ENCODE measurements at regions not wholly inside any gene's neighbourhood (a gene's known extent, or its start where the extent isn't known, plus 50 kb on each side); places are given as distances from the start of the nearest gene placed in this dataset.

GRCh38 chr5:121009058-121009457, 545.0 kb downstream of the PRR16 start:
- Histone ChIP-seq H3K27ac (ENCODE audit: extremely low read depth, low read depth, low read length) (no peak overlapping the region), H3K4me3 (ENCODE audit: low read depth, low read length) (no peak overlapping the region), H3K36me3 (ENCODE audit: control insufficient read depth in 2 of 2, insufficient read depth in 1 of 2, low read length in 2 of 2) (no peaks in the 10 kb centered on the region), H3K9me3 (ENCODE audit: control insufficient read depth, insufficient read depth, low read depth, low read length) (no peaks in the 10 kb centered on the region), H3K4me1 (ENCODE audit: control insufficient read depth, insufficient read depth, low read length) (no peaks in the 10 kb centered on the region)
- TF ChIP-seq GLIS1 (tag by site-specific recombination; IDR thresholded peaks at IDR 0.05) (no peak), ZNF354C (tag by site-specific recombination; IDR thresholded peaks at IDR 0.05; ENCODE audit: borderline replicate concordance, low read depth) (no peak), ZBTB44 (tag by site-specific recombination; IDR thresholded peaks at IDR 0.05) (no peak), ZNF174 (tag by site-specific recombination; IDR thresholded peaks at IDR 0.05) (no peak), ZNF184 (tag by site-specific recombination; IDR thresholded peaks at IDR 0.05) (no peak), SALL2 (tag by site-specific recombination; IDR thresholded peaks at IDR 0.05; ENCODE audit: borderline replicate concordance) (no peak), ZBTB1 (tag by site-specific recombination; IDR thresholded peaks at IDR 0.05) (no peak), ZNF654 (tag by site-specific recombination; IDR thresholded peaks at IDR 0.05; ENCODE audit: low read depth) (no peak), ZNF169 (tag by site-specific recombination; IDR thresholded peaks at IDR 0.05) (no peak), ZBTB7A (tag by site-specific recombination; IDR thresholded peaks at IDR 0.05; ENCODE audit: low read depth) (no peak), ZNF132 (tag by site-specific recombination; IDR thresholded peaks at IDR 0.05; ENCODE audit: borderline replicate concordance) (no peak), MYNN (tag by site-specific recombination; IDR thresholded peaks at IDR 0.05; ENCODE audit: borderline replicate concordance) (no peak)
- TF ChIP-seq, protein P1, sequence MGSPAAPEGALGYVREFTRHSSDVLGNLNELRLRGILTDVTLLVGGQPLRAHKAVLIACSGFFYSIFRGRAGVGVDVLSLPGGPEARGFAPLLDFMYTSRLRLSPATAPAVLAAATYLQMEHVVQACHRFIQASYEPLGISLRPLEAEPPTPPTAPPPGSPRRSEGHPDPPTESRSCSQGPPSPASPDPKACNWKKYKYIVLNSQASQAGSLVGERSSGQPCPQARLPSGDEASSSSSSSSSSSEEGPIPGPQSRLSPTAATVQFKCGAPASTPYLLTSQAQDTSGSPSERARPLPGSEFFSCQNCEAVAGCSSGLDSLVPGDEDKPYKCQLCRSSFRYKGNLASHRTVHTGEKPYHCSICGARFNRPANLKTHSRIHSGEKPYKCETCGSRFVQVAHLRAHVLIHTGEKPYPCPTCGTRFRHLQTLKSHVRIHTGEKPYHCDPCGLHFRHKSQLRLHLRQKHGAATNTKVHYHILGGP (tag by site-specific recombination; IDR thresholded peaks at IDR 0.05): no peak
- TF ChIP-seq, protein P2, sequence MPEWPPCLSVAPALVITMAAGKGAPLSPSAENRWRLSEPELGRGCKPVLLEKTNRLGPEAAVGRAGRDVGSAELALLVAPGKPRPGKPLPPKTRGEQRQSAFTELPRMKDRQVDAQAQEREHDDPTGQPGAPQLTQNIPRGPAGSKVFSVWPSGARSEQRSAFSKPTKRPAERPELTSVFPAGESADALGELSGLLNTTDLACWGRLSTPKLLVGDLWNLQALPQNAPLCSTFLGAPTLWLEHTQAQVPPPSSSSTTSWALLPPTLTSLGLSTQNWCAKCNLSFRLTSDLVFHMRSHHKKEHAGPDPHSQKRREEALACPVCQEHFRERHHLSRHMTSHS (tag by site-specific recombination; IDR thresholded peaks at IDR 0.05): no peak
- TF ChIP-seq, protein P3, sequence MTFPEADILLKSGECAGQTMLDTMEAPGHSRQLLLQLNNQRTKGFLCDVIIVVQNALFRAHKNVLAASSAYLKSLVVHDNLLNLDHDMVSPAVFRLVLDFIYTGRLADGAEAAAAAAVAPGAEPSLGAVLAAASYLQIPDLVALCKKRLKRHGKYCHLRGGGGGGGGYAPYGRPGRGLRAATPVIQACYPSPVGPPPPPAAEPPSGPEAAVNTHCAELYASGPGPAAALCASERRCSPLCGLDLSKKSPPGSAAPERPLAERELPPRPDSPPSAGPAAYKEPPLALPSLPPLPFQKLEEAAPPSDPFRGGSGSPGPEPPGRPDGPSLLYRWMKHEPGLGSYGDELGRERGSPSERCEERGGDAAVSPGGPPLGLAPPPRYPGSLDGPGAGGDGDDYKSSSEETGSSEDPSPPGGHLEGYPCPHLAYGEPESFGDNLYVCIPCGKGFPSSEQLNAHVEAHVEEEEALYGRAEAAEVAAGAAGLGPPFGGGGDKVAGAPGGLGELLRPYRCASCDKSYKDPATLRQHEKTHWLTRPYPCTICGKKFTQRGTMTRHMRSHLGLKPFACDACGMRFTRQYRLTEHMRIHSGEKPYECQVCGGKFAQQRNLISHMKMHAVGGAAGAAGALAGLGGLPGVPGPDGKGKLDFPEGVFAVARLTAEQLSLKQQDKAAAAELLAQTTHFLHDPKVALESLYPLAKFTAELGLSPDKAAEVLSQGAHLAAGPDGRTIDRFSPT (tag by site-specific recombination; IDR thresholded peaks at IDR 0.05): no peak
- ChIA-PET POLR2A (no interaction called here), CTCF (no interaction called here)

DNA sequence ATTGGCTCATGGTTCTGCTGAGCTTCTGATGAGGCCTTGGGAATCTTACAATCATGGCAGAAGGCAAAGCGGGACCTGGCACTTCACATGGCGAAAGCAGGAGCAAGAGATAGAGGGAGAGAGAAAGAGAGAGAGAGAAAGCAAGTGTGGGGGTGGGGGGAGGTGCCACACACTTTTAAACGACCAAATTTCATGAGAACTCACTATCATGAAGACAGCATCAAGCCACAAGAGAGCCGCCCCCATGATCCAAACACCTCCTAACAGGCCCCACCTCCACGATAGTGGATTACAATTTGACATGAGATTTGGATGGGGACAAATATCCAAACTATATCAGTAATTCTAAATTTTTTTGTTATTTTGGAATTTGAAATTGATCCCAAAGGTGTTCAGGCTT, 553.9 kb downstream of the PRR16 start:
- Histone ChIP-seq H3K36me3 (ENCODE audit: control insufficient read depth in 2 of 2, insufficient read depth in 1 of 2, low read length in 2 of 2) (no peaks in the 10 kb centered on the region), H3K27ac (ENCODE audit: extremely low read depth, low read depth, low read length) (no peak overlapping the region), H3K9me3 (ENCODE audit: control insufficient read depth, insufficient read depth, low read depth, low read length) (no peaks in the 10 kb centered on the region), H3K4me3 (ENCODE audit: low read depth, low read length) (no peak overlapping the region), H3K4me1 (ENCODE audit: control insufficient read depth, insufficient read depth, low read length) (no peaks in the 10 kb centered on the region)
- CTCF ChIA-PET: no interaction called here
- TF ChIP-seq ZSCAN16 (tag by site-specific recombination; IDR thresholded peaks at IDR 0.05) (no peak), ZNF138 (tag by site-specific recombination; IDR thresholded peaks at IDR 0.05; ENCODE audit: borderline replicate concordance) (no peak), ZNF776 (tag by site-specific recombination; IDR thresholded peaks at IDR 0.05; ENCODE audit: borderline replicate concordance) (no peak), ZNF830 (tag by site-specific recombination; IDR thresholded peaks at IDR 0.05; ENCODE audit: low read depth) (no peak), ZNF174 (tag by site-specific recombination; IDR thresholded peaks at IDR 0.05) (no peak), PATZ1 (tag by site-specific recombination; IDR thresholded peaks at IDR 0.05) (no peak), EGR2 (tag by site-specific recombination; IDR thresholded peaks at IDR 0.05; ENCODE audit: low read depth) (no peak), HOXD13 (CRISPR knock-in tag; IDR thresholded peaks at IDR 0.05; ENCODE audit: borderline replicate concordance) (no peak), ZNF10 (tag by site-specific recombination; IDR thresholded peaks at IDR 0.05) (no peak), ZNF155 (tag by site-specific recombination; IDR thresholded peaks at IDR 0.05) (no peak)
- POLR2A ChIA-PET: no interaction called here
